Brain microvascular endothelial cell (primary cell): ENCODE measurements at regions not wholly inside any gene's neighbourhood (a gene's known extent, or its start where the extent isn't known, plus 50 kb on each side); places are given as distances from the start of the nearest gene placed in this dataset.

Source experiments
- DNase-seq: peaks from one replicate; pipeline ENCODE4 v3.0.0-alpha.2; 2020
- H3K27ac ChIP-seq: fragments of 250-450 bp; sonication (Bioruptor Pico); 2 replicates; pipeline ENCODE4 v1.5.1; 2020; ENCODE audit warnings: mild to moderate bottlenecking, moderate library complexity
- H3K27me3 ChIP-seq: fragments of 250-450 bp; sonication (Bioruptor Pico); replicated peaks from 2 replicates; pipeline ENCODE4 v1.5.1; 2020; ENCODE audit warnings: mild to moderate bottlenecking
- H3K36me3 ChIP-seq: fragments of 250-450 bp; sonication (Bioruptor Pico); replicated peaks from 2 replicates; pipeline ENCODE4 v1.5.1; 2020; ENCODE audit warnings: mild to moderate bottlenecking
- H3K4me3 ChIP-seq: 2 replicates; pipeline ENCODE4 v1.5.1; 2011; ENCODE audit warnings: low read depth, mild to moderate bottlenecking, control low read depth, low read length, moderate library complexity
- CTCF ChIP-seq: IDR thresholded peaks from 2 replicates; pipeline ENCODE4 v1.5.1; 2011; ENCODE audit warnings: low read depth, mild to moderate bottlenecking, moderate library complexity, low read length, control low read depth, inconsistent platforms; ENCODE audit errors: missing control alignments
- in situ Hi-C: cut with HindIII; loops from 2 replicates; pipeline ENCODE4 v1.10.0; 2017; ENCODE audit warnings: low sequenced_read_pairs, low pct_ligation_motif_present

GRCh38 chr5:132130918-132131715 lies 57.5 kb downstream of the CSF2 start:
- DNase-seq, result no peak
- H3K27ac ChIP-seq, result no peak overlapping the region
- H3K36me3 ChIP-seq, result no peaks in the 10 kb centered on the region
- in situ Hi-C loops, result no loop called here
- TF ChIP-seq CTCF, result no peak
- no peaks in the 10 kb centered on the region for H3K27me3 ChIP-seq
- no peak overlapping the region for H3K4me3 ChIP-seq

GRCh38 chr5:132132138-132132537 lies 58.5 kb downstream of the CSF2 start:
- H3K4me3 ChIP-seq, result no peak overlapping the region
- in situ Hi-C loops, result no loop called here
- DNase-seq, result no peak
- no peaks in the 10 kb centered on the region for H3K36me3 ChIP-seq
- no peaks in the 10 kb centered on the region for H3K27me3 ChIP-seq
- no peak overlapping the region for H3K27ac ChIP-seq
- TF ChIP-seq CTCF, result no peak

- peak; percentile 9 for DNase-seq
- no peak overlapping the region for H3K4me3 ChIP-seq
- no peaks in the 10 kb centered on the region for H3K36me3 ChIP-seq
- H3K27ac ChIP-seq, result no peak overlapping the region
- peak; percentile 47 for TF ChIP-seq CTCF
- no peaks in the 10 kb centered on the region for H3K27me3 ChIP-seq
- in situ Hi-C loops, result no loop called here
These were observed 60.8 kb downstream of the CSF2 start for GRCh38 chr5:132134384-132134783.

- no peak overlapping the region for H3K4me3 ChIP-seq
- peak; percentile 7 for DNase-seq
- H3K27ac ChIP-seq, result no peak overlapping the region
- no peak for TF ChIP-seq CTCF
- H3K36me3 ChIP-seq, result no peaks in the 10 kb centered on the region
- in situ Hi-C loops, result no loop called here
- H3K27me3 ChIP-seq, result no peaks in the 10 kb centered on the region
These were observed 63.3 kb downstream of the CSF2 start for GRCh38 chr5:132136906-132137305.

GRCh38 chr5:132138260-132138659 lies 64.7 kb downstream of the CSF2 start:
- no peak for DNase-seq
- Histone ChIP-seq H3K4me3 (no peak overlapping the region), H3K36me3 (no peaks in the 10 kb centered on the region), H3K27me3 (no peaks in the 10 kb centered on the region), H3K27ac (no peak overlapping the region)
- in situ Hi-C loops, result no loop called here
- TF ChIP-seq CTCF, result no peak
